ENCODE measurements at regions not wholly inside any gene's neighbourhood (a gene's known extent, or its start where the extent isn't known, plus 50 kb on each side); places are given as distances from the start of the nearest gene placed in this dataset.
"Not testable (repeated sequence)": the region's sequence is repeated elsewhere in the genome, so short reads cannot be mapped to it uniquely, and the experiment has no call there.

- in situ Hi-C loops (cut with HindIII; ENCODE audit: low pct_unique_long_range_greater_than_20kb, low sequenced_read_pairs); DNase-seq (ENCODE audit: low read depth): not testable (repeated sequence)
Observed at GRCh38 chr21:5217933-5218332, 5303.4 kb upstream of the TPTE start.

- in situ Hi-C loops (cut with HindIII; ENCODE audit: low pct_unique_long_range_greater_than_20kb, low sequenced_read_pairs); DNase-seq (ENCODE audit: low read depth): not testable (repeated sequence)
Observed at GRCh38 chr21:5219988-5220387, 5301.4 kb upstream of the TPTE start.

- in situ Hi-C loops (cut with HindIII; ENCODE audit: low pct_unique_long_range_greater_than_20kb, low sequenced_read_pairs): not testable (repeated sequence)
- DNase-seq (ENCODE audit: low read depth): peak; percentile 25
Observed at GRCh38 chr21:5220468-5220867, 5300.9 kb upstream of the TPTE start.

GRCh38 chr21:5221458-5222050 is 5299.8 kb upstream of the TPTE start:
- in situ Hi-C loops (cut with HindIII; ENCODE audit: low pct_unique_long_range_greater_than_20kb, low sequenced_read_pairs); DNase-seq (ENCODE audit: low read depth): not testable (repeated sequence)

- DNase-seq (ENCODE audit: low read depth); in situ Hi-C loops (cut with HindIII; ENCODE audit: low pct_unique_long_range_greater_than_20kb, low sequenced_read_pairs): not testable (repeated sequence)
Observed at GRCh38 chr21:5222996-5223782, 5298.2 kb upstream of the TPTE start.

- DNase-seq (ENCODE audit: low read depth); in situ Hi-C loops (cut with HindIII; ENCODE audit: low pct_unique_long_range_greater_than_20kb, low sequenced_read_pairs): not testable (repeated sequence)
Observed at GRCh38 chr21:5224156-5224555, 5297.2 kb upstream of the TPTE start.

GRCh38 chr21:5227252-5227651 is 5294.1 kb upstream of the TPTE start:
- in situ Hi-C loops (cut with HindIII; ENCODE audit: low pct_unique_long_range_greater_than_20kb, low sequenced_read_pairs); DNase-seq (ENCODE audit: low read depth): not testable (repeated sequence)

- in situ Hi-C loops (cut with HindIII; ENCODE audit: low pct_unique_long_range_greater_than_20kb, low sequenced_read_pairs): not testable (repeated sequence)
Observed at GRCh38 chr21:5230561-5230960, 5290.8 kb upstream of the TPTE start.

GRCh38 chr21:5231261-5231660 is 5290.1 kb upstream of the TPTE start:
- in situ Hi-C loops (cut with HindIII; ENCODE audit: low pct_unique_long_range_greater_than_20kb, low sequenced_read_pairs); DNase-seq (ENCODE audit: low read depth): not testable (repeated sequence)

More at GRCh38 chr21:5230561-5230960, 5290.8 kb upstream of the TPTE start:
- DNase-seq (ENCODE audit: low read depth): not testable (repeated sequence)

- DNase-seq (ENCODE audit: low read depth); in situ Hi-C loops (cut with HindIII; ENCODE audit: low pct_unique_long_range_greater_than_20kb, low sequenced_read_pairs): not testable (repeated sequence)
Observed at GRCh38 chr21:5232176-5232958, 5289.0 kb upstream of the TPTE start.

- in situ Hi-C loops (cut with HindIII; ENCODE audit: low pct_unique_long_range_greater_than_20kb, low sequenced_read_pairs); DNase-seq (ENCODE audit: low read depth): not testable (repeated sequence)
Observed at GRCh38 chr21:5235761-5236160, 5285.6 kb upstream of the TPTE start.

- DNase-seq (ENCODE audit: low read depth); in situ Hi-C loops (cut with HindIII; ENCODE audit: low pct_unique_long_range_greater_than_20kb, low sequenced_read_pairs): not testable (repeated sequence)
Observed at GRCh38 chr21:5236846-5237675, 5284.3 kb upstream of the TPTE start.

- DNase-seq (ENCODE audit: low read depth); in situ Hi-C loops (cut with HindIII; ENCODE audit: low pct_unique_long_range_greater_than_20kb, low sequenced_read_pairs): not testable (repeated sequence)
Observed at GRCh38 chr21:5240521-5240920, 5280.9 kb upstream of the TPTE start.

GRCh38 chr21:5242732-5243131 is 5278.7 kb upstream of the TPTE start:
- in situ Hi-C loops (cut with HindIII; ENCODE audit: low pct_unique_long_range_greater_than_20kb, low sequenced_read_pairs); DNase-seq (ENCODE audit: low read depth): not testable (repeated sequence)

GRCh38 chr21:5243257-5243656 is 5278.1 kb upstream of the TPTE start:
- DNase-seq (ENCODE audit: low read depth); in situ Hi-C loops (cut with HindIII; ENCODE audit: low pct_unique_long_range_greater_than_20kb, low sequenced_read_pairs): not testable (repeated sequence)

GRCh38 chr21:5243715-5244375 is 5277.5 kb upstream of the TPTE start:
- not testable (repeated sequence) for DNase-seq (ENCODE audit: low read depth)

GRCh38 chr21:5244376-5244718 is 5277.0 kb upstream of the TPTE start:
- DNase-seq (ENCODE audit: low read depth); in situ Hi-C loops (cut with HindIII; ENCODE audit: low pct_unique_long_range_greater_than_20kb, low sequenced_read_pairs): not testable (repeated sequence)

More at GRCh38 chr21:5243715-5244375, 5277.5 kb upstream of the TPTE start:
- in situ Hi-C loops (cut with HindIII; ENCODE audit: low pct_unique_long_range_greater_than_20kb, low sequenced_read_pairs): not testable (repeated sequence)
